SU-DHL-6 (cell line): ENCODE measurements at regions not wholly inside any gene's neighbourhood (a gene's known extent, or its start where the extent isn't known, plus 50 kb on each side); places are given as distances from the start of the nearest gene placed in this dataset.

Source experiments
- H2AFZ ChIP-seq: fragments of 200-600 bp; sonication (generic); 2 replicates; pipeline ENCODE4 v1.6.1; 2014; ENCODE audit warnings: low read depth, mild to moderate bottlenecking, moderate library complexity, mixed read lengths, antibody characterized with exemption, low read length; ENCODE audit not compliant: severe bottlenecking
- H3F3A ChIP-seq: fragments of 200-600 bp; shearing (Covaris generic); 2 replicates; pipeline ENCODE4 v1.6.0; 2016; ENCODE audit warnings: antibody characterized with exemption, mild to moderate bottlenecking; ENCODE audit not compliant: insufficient read depth
- H3K27ac ChIP-seq: fragments of 200-600 bp; sonication (generic); 2 replicates; pipeline ENCODE4 v1.5.1; 2016; ENCODE audit warnings: low read depth, mild to moderate bottlenecking, low read length, moderate library complexity, mixed read lengths
- H3K27me3 ChIP-seq: fragments of 200-600 bp; sonication (generic), shearing (Covaris generic); 2 replicates; pipeline ENCODE4 v1.6.0; 2014; ENCODE audit warnings: mild to moderate bottlenecking, low read length
- H3K36me3 ChIP-seq: fragments of 200-600 bp; sonication (generic); 2 replicates; pipeline ENCODE4 v1.6.1; 2014; ENCODE audit warnings: mild to moderate bottlenecking, low read length, mixed read lengths
- H3K4me2 ChIP-seq: fragments of 300-600, 200-600 bp; shearing (Covaris generic), sonication (generic); 2 replicates; pipeline ENCODE4 v1.6.0; 2014; ENCODE audit warnings: low read length, low read depth, mild to moderate bottlenecking; ENCODE audit not compliant: poor library complexity, severe bottlenecking
- H3K4me3 ChIP-seq: fragments of 200-600 bp; sonication (generic); 2 replicates; pipeline ENCODE4 v1.5.1; 2014; ENCODE audit warnings: antibody characterized with exemption, low read length, mild to moderate bottlenecking, mixed read lengths; ENCODE audit not compliant: insufficient read depth, poor library complexity, severe bottlenecking
- H3K79me2 ChIP-seq: fragments of 200-600 bp; sonication (generic); 2 replicates; pipeline ENCODE4 v1.6.1; 2014; ENCODE audit warnings: mild to moderate bottlenecking, low read length, moderate library complexity; ENCODE audit not compliant: insufficient read depth
- H3K9ac ChIP-seq: fragments of 200-600 bp; sonication (generic); 2 replicates; pipeline ENCODE4 v1.7.0; 2014; ENCODE audit warnings: mild to moderate bottlenecking, low read length
- H3K9me2 ChIP-seq: fragments of 200-600 bp; sonication (generic); replicated peaks from 2 replicates; pipeline ENCODE4 v1.6.1; 2014; ENCODE audit warnings: low read length; ENCODE audit not compliant: insufficient read depth
- H3K9me3 ChIP-seq: fragments of 200-600 bp; sonication (generic); 2 replicates; pipeline ENCODE4 v1.6.1; 2014; ENCODE audit warnings: low read length, mixed read lengths; ENCODE audit not compliant: insufficient read depth
- H4K20me1 ChIP-seq: fragments of 200-600 bp; sonication (generic); 2 replicates; pipeline ENCODE4 v1.6.1; 2014; ENCODE audit warnings: low read depth, mild to moderate bottlenecking, antibody characterized with exemption, low read length, moderate library complexity, mixed read lengths
- CTCF ChIP-seq: fragments of 200-600 bp; sonication (generic); IDR thresholded peaks from one replicate; pipeline ENCODE4 v1.5.1; 2017; ENCODE audit warnings: antibody characterized with exemption, mild to moderate bottlenecking, low read length, moderate library complexity; ENCODE audit not compliant: insufficient read depth, poor library complexity, severe bottlenecking
- EZH2phosphoT487 ChIP-seq: fragments of 200-600 bp; sonication (generic), shearing (Covaris generic); conservative IDR thresholded peaks from 2 replicates; pipeline ENCODE4 v1.6.1; 2018; ENCODE audit warnings: mild to moderate bottlenecking, antibody characterized with exemption, low read length, moderate library complexity, mixed read lengths

- no peak overlapping the region for H3K4me2 ChIP-seq
- no peaks in the 10 kb centered on the region for H3K9me2 ChIP-seq
- no peak for TF ChIP-seq CTCF
- TF ChIP-seq EZH2phosphoT487, result no peak
- H3K79me2 ChIP-seq, result no peaks in the 10 kb centered on the region
- no peak overlapping the region for H3K27ac ChIP-seq
- H3K27me3 ChIP-seq, result no peaks in the 10 kb centered on the region
- H3K4me3 ChIP-seq, result no peak overlapping the region
- no peak overlapping the region for H2AFZ ChIP-seq
- no peaks in the 10 kb centered on the region for H3K9me3 ChIP-seq
- no peaks in the 10 kb centered on the region for H4K20me1 ChIP-seq
- no peaks in the 10 kb centered on the region for H3F3A ChIP-seq
- no peaks in the 10 kb centered on the region for H3K36me3 ChIP-seq
- H3K9ac ChIP-seq, result no peak overlapping the region
Observed at GRCh38 chr6:130730600-130730999, 96.6 kb upstream of the SMLR1 start.

DNA sequence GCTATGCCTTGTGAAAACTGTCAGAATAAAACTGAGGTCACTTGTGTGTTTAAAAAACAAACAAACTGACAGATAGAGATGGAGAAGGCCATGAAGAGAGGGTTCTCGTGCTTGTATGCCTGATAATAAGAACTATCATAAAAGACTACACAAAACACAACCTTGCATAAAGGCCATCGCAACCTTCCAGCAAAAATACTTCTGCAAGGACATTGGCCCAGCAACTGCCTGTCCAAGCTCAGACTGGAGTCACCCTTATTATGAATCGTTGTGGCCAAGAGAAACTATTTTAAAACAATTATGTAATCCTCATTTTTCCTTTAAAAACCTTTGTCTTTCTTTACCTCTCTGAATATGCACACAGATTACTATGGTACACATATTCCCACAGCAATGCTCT, 93.0 kb upstream of the SMLR1 start:
- no peaks in the 10 kb centered on the region for H3K27me3 ChIP-seq
- no peaks in the 10 kb centered on the region for H4K20me1 ChIP-seq
- no peaks in the 10 kb centered on the region for H3K79me2 ChIP-seq

GRCh38 chr6:130740308-130740707, 86.9 kb upstream of the SMLR1 start:
- TF ChIP-seq CTCF (no peak), EZH2phosphoT487 (no peak)
- H2AFZ ChIP-seq, result no peak overlapping the region

More for the DNA sequence above, 93.0 kb upstream of the SMLR1 start:
- Histone ChIP-seq H3F3A (no peaks in the 10 kb centered on the region), H3K27ac (no peak overlapping the region), H2AFZ (no peak overlapping the region), H3K4me2 (no peak overlapping the region), H3K4me3 (no peak overlapping the region), H3K36me3 (no peaks in the 10 kb centered on the region), H3K9me3 (no peaks in the 10 kb centered on the region), H3K9ac (no peak overlapping the region), H3K9me2 (no peaks in the 10 kb centered on the region)
- TF ChIP-seq EZH2phosphoT487, result no peak
- TF ChIP-seq CTCF, result no peak

GRCh38 chr6:130742131-130742681, 85.0 kb upstream of the SMLR1 start:
- H3F3A ChIP-seq, result no peaks in the 10 kb centered on the region
- H3K9me3 ChIP-seq, result no peaks in the 10 kb centered on the region
- TF ChIP-seq CTCF, result no peak
- TF ChIP-seq EZH2phosphoT487, result no peak
- H3K4me3 ChIP-seq, result no peak overlapping the region
- no peaks in the 10 kb centered on the region for H3K27me3 ChIP-seq
- H3K27ac ChIP-seq, result no peak overlapping the region
- no peaks in the 10 kb centered on the region for H4K20me1 ChIP-seq
- H3K79me2 ChIP-seq, result no peaks in the 10 kb centered on the region
- H3K36me3 ChIP-seq, result no peaks in the 10 kb centered on the region
- no peak overlapping the region for H2AFZ ChIP-seq
- no peak overlapping the region for H3K4me2 ChIP-seq
- no peaks in the 10 kb centered on the region for H3K9me2 ChIP-seq
- H3K9ac ChIP-seq, result no peak overlapping the region

More at GRCh38 chr6:130740308-130740707, 86.9 kb upstream of the SMLR1 start:
- no peaks in the 10 kb centered on the region for H3K27me3 ChIP-seq
- no peak overlapping the region for H3K27ac ChIP-seq
- no peaks in the 10 kb centered on the region for H3F3A ChIP-seq
- no peaks in the 10 kb centered on the region for H3K9me3 ChIP-seq
- no peaks in the 10 kb centered on the region for H4K20me1 ChIP-seq
- no peak overlapping the region for H3K9ac ChIP-seq
- H3K4me3 ChIP-seq, result no peak overlapping the region
- no peaks in the 10 kb centered on the region for H3K9me2 ChIP-seq
- H3K36me3 ChIP-seq, result no peaks in the 10 kb centered on the region
- H3K79me2 ChIP-seq, result no peaks in the 10 kb centered on the region
- H3K4me2 ChIP-seq, result no peak overlapping the region
